NCI-H1092 (cell line): ENCODE measurements at regions not wholly inside any gene's neighbourhood (a gene's known extent, or its start where the extent isn't known, plus 50 kb on each side); places are given as distances from the start of the nearest gene placed in this dataset.

Experiments
- DNase-seq: peaks from one replicate; lab custom pipeline; 2025; lab: John Stamatoyannopoulos, UW

DNA sequence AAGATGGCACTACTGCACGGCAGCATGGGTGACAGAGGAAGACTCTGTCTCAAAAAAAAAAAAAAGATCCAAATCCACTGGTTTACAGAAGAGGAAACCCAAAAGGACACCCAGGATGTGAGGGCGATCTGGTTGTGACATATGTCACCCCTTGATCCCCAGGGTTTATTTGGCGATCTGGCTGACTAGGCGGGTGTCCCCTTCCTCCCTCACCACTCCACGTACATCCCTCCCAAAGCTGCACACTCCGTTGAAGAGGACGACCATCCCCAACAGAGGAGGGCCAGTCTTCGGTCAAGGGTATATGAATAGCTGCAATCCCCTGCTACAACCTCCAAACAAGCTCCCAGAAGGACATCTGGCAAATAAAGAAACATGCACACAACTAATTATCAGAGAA is 111.6 kb downstream of the HTR5A start:
- DNase-seq: no peak

DNA sequence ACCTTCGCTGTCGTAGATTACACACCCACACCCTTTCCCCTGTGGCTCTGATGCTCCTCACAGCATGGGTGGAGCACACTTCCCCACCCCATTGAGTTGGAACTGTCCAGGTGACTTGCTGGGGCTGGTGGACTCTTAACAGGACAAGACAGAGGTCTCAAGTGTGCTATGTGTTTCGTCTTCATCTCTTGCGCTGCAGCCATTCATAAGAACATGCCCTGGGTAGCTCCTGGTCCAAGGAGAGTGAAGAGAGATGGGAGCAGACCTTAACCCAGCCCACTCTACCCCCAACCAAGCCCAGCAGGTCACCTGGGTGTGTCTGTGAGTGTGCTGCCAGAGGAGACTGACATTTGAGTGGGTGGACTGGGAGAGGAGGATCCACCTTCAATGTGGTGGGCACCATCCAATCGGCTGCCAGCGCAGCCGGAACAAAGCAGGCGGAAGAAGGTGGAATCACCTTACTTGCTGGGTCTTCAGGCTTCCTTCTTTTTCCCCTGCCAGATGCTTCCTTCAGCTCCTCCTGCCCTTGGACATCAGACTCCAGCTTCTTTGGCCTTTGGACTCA is 112.4 kb downstream of the HTR5A start:
- DNase-seq: no peak

DNA sequence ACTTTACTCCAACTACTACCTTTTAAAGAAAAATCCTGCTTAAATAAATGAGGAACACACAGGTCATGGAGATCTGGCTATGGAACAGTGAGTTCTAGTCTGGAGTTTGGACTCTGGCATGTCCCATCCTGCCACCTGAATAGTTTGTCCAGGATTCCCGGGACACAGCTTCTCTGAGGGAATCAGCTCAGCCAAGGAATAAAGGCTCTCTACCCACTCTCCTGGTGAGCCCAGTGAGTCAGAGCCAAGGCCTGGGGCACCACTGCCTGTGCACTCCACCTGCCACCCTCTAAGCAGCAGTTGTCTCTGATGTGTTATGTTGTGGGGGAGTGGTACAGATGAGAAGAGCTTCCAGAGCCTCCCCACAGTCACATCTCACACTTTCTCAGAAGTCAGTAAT is 113.5 kb downstream of the HTR5A start:
- no peak for DNase-seq

DNA sequence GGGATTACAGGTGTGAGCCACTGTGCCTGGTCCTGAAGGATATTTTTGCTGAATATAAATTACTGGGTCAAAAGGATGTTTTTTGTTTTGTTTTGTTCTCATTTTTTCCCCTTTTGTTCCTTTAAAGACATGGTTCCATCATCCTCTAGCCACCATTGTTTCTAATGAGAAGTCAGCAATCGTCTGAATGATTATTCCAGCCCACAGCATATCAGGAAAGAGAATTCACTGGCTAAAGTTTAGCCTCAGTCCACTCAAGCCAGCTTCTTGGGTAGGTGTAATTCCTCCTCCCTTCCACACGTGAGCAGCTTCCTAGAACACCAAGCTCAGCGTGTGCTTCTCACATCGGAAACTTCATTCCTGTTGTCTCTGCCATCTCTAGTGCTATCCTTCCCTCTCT is 112.8 kb upstream of the INSIG1 start:
- DNase-seq: no peak

DNA sequence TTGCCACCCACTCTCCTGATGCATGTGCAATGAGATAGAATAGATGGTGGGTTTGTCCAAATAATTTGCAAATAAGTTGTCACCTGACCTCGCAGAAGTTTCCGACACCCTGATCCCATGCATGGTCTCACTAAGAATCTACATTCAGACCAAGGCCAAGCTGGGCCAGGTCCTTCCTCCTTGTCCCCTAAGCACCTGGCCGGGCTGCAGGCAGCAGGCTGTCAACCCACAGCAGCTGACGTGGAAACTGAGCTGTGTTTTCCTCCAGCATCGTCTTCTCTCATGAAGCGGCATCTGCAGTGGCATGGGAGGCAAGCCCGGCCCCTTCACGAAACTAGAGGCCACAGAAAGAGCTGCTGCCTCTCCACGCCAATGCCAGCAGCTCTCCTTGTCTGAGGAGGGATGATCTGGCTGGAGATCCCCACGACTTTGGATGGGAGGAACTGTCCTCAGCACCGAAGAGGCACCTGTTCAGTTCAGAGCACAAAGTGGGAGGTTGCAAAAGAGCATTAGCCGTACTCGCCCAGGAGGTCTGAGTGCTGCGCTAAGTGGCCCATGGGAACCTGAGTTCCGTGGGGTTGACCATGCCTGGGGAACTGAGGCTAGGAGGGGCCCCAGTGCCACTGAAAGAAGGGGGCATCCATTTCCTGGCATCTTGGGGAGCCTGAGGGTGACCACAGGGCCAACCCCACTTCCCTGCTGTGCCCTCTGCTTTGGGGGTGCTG is 110.5 kb upstream of the INSIG1 start:
- no peak for DNase-seq

DNA sequence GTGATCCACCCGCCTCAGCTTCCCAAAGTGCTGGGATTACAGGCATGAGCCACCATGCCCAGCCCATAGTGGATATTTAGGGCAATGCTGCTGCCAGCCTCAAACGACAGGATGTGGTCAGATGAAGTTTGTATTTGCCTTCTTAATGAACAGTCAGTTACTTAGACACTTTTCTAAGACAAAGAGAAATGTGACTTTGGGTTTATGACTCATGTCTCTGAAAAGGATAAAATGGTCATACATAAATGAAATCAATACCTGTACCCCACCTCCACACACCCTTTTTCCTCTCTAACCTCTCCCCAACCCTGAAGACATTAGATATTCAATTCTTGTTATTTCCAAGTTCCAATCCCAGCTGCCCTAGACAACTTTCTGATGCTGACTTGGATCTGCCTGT is 109.3 kb upstream of the INSIG1 start:
- no peak for DNase-seq

DNA sequence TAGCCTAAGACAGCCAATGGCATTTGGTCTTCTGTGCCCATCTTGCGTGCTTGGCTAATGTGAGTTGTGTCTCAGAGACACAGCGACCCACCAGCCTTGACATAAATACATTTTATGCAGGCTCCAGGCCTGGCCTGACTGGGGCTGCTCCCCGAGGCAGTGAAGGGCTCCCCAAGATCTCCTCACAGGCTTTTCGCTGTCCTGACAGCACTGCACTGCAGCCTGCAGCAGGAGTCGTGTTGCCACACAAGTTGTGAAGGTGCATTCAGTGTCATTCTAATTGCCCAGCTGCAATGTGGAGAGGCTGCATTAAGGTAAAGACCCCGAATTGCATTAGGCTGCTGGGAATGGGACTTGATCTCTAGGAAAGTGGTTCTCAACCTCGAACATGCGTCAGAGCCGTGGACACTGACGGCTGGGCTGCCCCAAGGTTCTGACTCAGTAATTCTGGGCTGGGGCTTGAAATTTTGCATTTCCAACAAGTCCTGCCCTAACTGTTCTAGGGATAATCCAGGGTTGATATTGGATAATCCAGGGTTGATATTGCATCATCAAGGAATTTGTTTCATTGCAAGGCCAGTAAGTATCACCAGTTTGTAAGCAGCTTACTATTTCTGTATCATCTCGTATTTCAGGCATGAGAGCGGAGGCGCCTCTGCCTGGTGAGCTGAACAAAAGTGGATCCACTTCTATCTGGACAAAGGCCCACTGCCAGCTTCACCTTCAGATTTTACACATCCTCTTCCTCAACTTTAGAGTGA is 108.7 kb upstream of the INSIG1 start:
- no peak for DNase-seq

DNA sequence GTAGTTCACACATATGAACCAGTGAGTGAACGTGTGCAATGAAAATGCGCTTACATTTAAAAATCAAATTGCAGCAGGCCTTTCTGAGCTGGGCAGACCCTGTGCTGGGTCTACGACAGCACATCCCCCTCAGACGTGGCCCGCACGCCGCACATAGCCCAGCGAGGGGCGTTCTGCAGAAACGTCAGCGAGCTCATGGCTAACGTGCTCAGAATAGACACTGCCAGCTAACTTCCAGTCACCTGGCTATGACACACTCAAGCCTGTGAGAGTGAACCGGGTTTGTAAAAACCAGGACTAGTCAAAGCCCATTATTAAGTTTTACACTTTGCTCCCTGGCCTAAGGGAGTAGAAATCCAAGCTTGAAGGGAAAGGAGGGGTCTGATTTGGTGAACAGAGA is 108.1 kb upstream of the INSIG1 start:
- no peak for DNase-seq

DNA sequence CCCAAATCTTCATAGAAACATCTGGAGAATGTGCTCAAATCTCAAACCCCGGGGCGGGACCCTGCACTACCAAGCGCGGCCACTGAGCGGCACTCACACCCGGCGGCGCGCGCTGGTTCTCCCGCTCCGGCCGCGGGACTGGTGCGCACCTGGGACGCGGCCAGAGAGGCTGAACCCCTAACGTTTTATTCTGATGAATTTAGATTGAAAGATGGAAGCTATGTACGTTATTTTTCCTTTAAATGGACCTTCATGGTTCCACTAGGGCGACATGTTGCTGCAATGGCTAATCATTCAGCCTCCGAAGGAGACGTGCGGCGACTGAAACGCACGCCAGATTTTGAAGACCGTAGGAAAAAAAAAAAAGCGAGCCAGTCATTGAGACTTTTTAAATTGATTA is 107.0 kb upstream of the INSIG1 start:
- no peak for DNase-seq

DNA sequence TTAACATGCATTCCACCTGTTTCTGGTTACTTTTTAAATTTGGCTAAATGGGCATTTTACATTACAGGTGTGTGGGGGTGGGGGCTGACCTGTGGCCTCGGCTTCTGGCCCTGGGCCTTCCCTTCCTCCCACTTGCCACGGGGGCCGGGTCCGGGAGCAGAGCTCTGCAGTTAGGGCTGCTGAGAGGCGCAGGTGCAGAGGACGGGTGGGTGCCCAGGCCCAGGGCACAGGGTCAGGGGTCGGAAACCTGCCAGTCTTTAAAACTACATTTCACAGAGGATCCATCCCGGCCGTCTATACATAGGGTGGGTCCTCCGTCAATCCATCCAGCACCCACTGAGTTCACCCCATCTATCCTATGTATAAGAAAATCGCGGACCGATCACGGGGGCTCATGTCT is 106.5 kb upstream of the INSIG1 start:
- DNase-seq: no peak

DNA sequence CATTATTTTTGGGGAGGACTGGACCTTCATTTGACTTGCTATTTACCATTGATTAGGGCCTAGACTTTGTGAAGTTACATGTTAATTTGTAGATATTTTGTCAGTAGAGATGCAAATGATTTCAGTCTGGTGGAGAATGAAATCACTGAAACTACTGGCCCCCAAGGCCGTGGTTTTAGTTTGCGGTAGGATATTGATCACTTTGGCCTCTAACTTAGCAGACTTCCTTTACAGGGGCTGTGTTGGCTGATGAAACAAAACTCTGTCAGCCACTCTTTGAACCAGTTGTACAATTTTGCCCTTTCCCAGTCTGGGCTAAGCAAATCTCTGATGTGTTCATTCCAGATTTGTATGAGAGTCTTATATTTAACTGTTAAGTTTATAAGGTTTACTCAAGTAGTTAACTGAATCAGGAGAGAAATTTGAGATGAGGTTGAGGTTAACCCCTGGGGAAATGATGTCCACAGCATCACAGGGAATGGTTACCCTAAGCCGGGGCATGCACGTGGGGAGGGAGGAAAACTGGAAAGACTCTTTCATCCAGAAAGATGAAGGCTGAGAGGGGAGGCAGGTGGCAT is 105.7 kb upstream of the INSIG1 start:
- no peak for DNase-seq

DNA sequence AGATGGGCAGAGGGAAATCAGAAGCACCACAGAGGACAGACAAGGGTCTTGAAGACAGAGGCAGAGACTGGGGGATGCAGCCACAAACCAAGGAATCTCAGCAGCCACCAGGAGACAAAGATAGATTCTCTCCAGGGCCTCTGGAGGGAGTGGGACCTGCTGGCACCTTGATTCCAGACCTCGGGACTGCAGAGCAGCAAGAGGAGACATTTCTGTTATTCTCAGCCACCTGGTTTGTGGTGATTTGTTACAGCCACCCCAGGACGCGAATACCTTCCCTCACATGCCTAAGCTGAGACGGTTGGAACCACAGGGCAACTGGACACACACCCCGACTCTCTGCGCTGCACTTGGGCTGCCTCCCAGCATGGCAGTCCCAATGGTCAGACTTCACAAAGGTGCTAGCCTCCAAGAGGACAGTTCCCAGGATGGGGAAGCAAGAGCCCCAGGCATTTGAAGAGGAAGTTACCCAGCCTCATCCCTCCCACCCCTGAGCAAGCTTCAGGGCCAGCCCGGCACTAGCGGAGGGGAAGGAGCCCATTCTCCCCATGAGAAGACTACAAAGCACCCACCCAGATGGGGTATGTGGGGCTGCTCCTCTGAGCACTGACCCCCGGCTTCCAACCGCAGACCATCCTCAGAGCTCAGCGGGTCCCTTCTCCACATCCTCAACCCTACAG is 104.6 kb upstream of the INSIG1 start:
- DNase-seq: no peak

DNA sequence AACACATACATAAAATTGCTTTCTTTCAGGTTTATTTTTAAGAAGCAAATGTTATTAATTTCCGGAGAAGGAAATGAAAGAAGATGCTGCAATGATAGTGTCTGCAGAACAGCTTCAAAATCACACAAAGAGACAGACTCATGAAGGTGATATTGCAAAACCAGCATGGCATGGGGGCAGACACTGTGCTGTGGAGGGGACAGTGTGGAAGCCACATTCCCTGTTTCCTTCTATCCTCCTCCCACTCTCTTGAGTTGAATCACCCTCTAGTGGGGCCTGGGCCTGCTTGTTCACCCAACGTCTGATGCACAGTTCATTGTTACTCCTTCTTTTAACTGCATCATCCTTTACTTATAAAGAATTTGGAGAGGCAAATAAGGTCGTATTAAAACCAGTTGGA is 104.0 kb upstream of the INSIG1 start:
- DNase-seq: no peak

DNA sequence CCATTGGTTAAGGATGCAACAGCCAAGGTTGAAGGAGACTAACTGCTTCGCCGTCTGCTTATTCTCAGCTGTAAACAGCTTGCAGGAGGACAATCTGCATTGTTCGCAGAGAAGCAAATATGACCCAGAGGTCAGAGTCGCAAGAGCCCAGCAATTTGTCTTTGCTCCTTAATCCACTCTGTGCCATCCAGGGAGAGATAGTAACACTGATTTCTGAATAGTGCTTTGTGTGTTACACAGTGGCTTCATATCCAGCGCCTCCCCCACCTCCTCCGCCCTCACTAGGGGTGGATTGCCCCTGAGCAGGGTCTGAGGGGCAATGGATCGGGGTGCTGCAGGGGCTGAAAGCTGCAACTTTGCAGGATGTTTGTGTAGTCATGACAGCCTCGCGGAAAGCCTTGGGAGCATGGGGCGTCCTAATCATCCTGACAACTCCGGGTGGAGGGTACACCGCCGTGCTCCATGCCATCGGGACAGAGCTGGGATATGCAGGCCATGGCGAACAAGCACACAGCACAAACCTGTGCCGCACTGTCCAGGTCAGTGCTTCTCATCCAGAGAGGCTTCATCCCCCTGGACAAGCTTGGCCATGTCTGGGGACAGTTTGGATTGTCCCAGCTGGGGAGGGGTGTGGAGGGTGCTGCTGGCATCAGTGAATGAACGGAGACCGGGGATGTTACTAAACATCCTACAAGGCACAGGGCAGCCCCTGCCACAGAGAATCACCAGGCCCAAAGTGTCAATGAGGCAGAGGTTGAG is 103.1 kb upstream of the INSIG1 start:
- DNase-seq: no peak

DNA sequence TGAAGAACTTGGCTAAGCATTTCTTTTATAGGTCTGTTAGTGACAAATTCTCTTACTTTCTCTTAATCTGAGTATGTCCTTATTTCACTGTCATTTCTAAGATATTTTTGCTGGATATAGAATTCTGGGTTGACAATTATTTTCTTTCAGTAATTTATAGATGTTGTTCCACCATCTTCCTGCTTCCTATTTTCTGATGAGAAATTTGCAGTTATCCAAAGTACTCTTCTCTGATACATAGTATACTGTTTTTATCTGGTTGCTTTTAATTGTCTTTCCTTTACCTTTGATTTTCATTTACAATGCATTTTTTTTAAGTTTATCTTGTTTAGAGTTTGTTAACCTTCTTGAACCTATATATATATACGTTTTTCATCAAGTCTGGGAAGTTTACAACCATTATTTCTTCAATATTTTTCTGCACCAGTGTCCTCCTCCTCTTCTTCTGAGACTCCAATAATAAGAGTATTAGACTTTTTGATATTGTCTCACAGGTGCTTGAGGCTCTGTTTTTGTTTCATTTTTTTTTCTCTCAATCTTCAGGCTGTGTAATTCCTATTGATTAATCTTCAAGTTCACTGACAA is 101.6 kb upstream of the INSIG1 start:
- no peak for DNase-seq

DNA sequence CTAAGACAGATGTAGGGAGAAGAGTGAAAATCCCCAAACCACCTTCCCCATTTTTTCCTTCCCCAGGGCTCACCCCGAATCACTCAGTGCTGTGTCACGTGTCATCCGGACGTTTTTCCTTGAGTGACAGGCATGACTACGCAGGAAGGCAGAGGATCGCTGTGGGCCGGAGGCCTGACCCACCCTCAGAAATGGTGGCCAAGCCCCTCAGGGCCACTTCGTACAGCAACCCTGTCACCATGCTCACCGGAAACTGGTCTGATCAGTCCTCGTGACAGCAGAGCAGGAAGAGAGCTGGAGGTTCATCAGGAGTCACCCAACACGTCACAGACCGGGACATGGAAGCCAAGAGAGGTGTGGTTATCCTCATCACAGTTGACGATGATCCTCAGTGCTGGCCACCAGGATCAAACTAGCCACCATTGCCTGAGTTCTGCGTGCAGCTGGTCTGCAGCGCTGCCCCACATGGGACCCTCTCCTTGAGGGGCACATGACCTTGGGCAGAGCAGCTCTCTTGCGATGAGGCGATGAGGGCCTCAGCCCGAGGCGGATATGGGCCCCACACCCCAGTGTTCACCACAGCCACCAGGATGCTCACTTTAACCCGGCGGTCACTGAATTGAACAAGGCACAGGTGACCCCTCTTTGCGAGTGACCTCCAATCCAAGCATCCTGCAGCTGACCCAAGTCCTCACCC is 99.3 kb upstream of the INSIG1 start:
- no peak for DNase-seq

DNA sequence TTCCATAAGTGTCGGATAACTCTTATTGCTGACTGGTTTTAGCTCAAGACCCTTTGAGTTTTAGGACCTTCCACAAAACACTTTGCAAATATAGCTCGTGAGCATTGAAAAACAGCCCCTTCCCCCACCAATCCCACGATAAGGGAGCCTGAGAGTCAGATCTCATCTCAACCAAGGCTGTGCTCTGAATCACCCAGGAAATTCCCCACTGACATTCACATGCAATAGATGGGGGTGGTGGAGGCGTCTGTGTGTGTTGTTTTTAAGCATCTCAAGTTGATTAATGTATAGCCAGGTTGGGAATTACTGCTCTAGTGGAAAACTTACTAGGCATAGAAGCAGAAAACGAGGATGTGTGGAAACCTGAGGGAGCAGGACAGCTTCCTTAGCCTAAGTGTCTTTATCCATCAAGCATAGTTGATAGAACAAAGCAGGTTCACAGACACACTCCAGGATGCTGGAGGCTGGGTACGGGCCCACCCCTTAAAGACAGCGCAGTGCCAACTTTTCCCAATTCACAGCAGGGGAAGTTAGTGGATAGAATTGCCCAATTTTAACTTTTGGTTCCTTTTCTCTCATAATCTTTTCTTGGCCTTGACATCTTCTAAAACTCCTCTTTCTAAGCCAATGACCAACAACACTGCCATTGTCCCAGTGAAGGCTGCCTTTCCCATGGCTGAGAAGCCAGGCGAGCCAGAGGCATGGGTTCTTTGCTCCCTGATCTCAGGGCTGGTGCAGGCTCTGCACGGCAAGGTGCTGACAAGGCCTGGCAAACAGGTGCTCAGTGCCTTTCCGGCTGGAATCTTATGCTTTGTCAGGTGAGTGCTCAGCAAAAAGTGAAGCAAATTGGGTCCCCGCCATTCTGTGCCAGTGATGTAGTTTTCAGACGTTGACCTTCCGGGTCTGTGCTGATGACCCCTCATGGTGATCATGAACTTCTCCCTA is 98.5 kb upstream of the INSIG1 start:
- no peak for DNase-seq

DNA sequence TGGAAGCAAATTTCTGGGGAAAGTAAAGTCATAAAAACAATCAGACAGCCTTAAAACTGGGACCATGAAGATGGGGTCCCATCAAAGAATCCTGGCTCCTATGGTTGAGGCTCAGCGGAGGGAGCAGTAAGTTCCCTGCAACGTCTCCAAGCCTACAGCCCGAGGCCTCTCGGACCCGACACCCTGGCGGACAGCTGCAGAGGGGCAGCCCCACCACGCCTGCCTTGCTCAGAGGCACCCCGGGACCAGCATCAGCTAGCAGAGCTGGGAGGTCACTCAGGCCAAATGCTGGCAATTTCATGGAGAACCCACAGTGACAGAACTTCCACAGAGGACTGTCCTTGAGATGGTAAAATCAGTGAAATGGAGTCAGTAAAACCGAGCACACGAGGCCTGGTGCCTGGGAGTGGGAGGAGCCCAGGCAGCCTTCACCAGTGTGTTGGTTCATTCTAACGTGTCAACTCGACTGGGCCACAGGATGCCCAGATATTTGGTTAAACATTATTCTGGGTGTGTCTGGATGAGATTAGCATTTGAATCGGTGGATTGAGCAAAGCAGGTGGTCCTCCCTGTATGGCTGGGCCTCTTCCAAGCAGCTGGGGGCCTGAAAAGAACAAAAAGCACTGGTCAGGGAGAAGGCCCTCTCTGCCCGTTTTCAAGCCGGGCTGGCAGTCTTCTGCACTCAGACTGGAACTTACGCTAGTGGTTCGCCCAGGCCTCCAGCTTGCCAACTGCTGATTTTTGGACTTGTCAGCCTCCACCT is 96.2 kb upstream of the INSIG1 start:
- DNase-seq: no peak
